SU-DHL-6 (cell line): ENCODE measurements at regions not wholly inside any gene's neighbourhood (a gene's known extent, or its start where the extent isn't known, plus 50 kb on each side); places are given as distances from the start of the nearest gene placed in this dataset.

ENCODE experiments used
- CTCF ChIP-seq: fragments of 200-600 bp; sonication (generic); IDR thresholded peaks from one replicate; pipeline ENCODE4 v1.5.1; 2017; ENCODE audit warnings: antibody characterized with exemption, mild to moderate bottlenecking, low read length, moderate library complexity; ENCODE audit not compliant: insufficient read depth, poor library complexity, severe bottlenecking
- EZH2phosphoT487 ChIP-seq: fragments of 200-600 bp; sonication (generic), shearing (Covaris generic); conservative IDR thresholded peaks from 2 replicates; pipeline ENCODE4 v1.6.1; 2018; ENCODE audit warnings: mild to moderate bottlenecking, antibody characterized with exemption, low read length, moderate library complexity, mixed read lengths

- no peak for TF ChIP-seq CTCF
- TF ChIP-seq EZH2phosphoT487 = no peak
Observed at GRCh38 chr7:34217972-34218371, 312.6 kb downstream of the BMPER start.
